Fibroblast of lung (primary cell): ENCODE measurements at regions not wholly inside any gene's neighbourhood (a gene's known extent, or its start where the extent isn't known, plus 50 kb on each side); places are given as distances from the start of the nearest gene placed in this dataset.

Experiments
- DNase-seq, 2 donors: peaks; one replicate each; pipeline versions ENCODE4 v3.0.0 to v3.0.0-alpha.2; 2010; ENCODE audit warnings: low read depth in 2 of 2
- H2AFZ ChIP-seq: 2 replicates; pipeline ENCODE4 v1.5.1; 2012; ENCODE audit warnings: low read length, control low read depth, inconsistent platforms
- H3K27ac ChIP-seq: 2 replicates; pipeline ENCODE4 v1.5.1; 2011; ENCODE audit warnings: low read length, control low read depth; ENCODE audit not compliant: insufficient read depth
- H3K27me3 ChIP-seq: 2 replicates; pipeline ENCODE4 v1.5.1; 2011; ENCODE audit warnings: mild to moderate bottlenecking, low read length; ENCODE audit not compliant: control insufficient read depth, insufficient read depth
- H3K36me3 ChIP-seq: 2 replicates; pipeline ENCODE4 v1.5.1; 2011; ENCODE audit warnings: low read length; ENCODE audit not compliant: control insufficient read depth, insufficient read depth
- H3K4me1 ChIP-seq: 2 replicates; pipeline ENCODE4 v1.5.1; 2011; ENCODE audit warnings: low read length; ENCODE audit not compliant: control insufficient read depth, insufficient read depth; ENCODE audit errors: extremely low read depth
- H3K4me2 ChIP-seq: 2 replicates; pipeline ENCODE4 v1.5.1; 2011; ENCODE audit warnings: low read length, control low read depth; ENCODE audit not compliant: insufficient read depth; ENCODE audit errors: extremely low read depth
- H3K4me3 ChIP-seq, 4 experiments: fragments of 200-600 bp in 1 of 4; sonication (generic) in 1 of 4; replicated peaks in 1 of 4; 2 replicates each; pipeline ENCODE4 v1.5.1; 2011 to 2016; ENCODE audit warnings: low read length in 4 of 4, low read depth in 3 of 4, mild to moderate bottlenecking in 3 of 4, control low read depth in 2 of 4, inconsistent platforms in 1 of 4, mixed read lengths in 1 of 4; ENCODE audit not compliant: insufficient read depth in 1 of 4; ENCODE audit errors: control extremely low read depth in 1 of 4
- H3K79me2 ChIP-seq: 2 replicates; pipeline ENCODE4 v1.5.1; 2012; ENCODE audit warnings: mild to moderate bottlenecking, low read length, inconsistent platforms; ENCODE audit not compliant: control insufficient read depth, insufficient read depth
- H3K9ac ChIP-seq: 2 replicates; pipeline ENCODE4 v1.5.1; 2011; ENCODE audit warnings: mild to moderate bottlenecking, low read length, control low read depth; ENCODE audit not compliant: insufficient read depth
- H3K9me3 ChIP-seq: 2 replicates; pipeline ENCODE4 v1.5.1; 2012; ENCODE audit warnings: low read depth, low read length; ENCODE audit not compliant: control insufficient read depth, insufficient read depth
- H4K20me1 ChIP-seq: 2 replicates; pipeline ENCODE4 v1.5.1; 2011; ENCODE audit warnings: low read length; ENCODE audit not compliant: control insufficient read depth, insufficient read depth; ENCODE audit errors: extremely low read depth
- CTCF ChIP-seq, 2 donors: IDR thresholded peaks in 1 of 2; conservative IDR thresholded peaks in 1 of 2; 1 replicate in 1 of 2; 2 replicates in 1 of 2; pipeline ENCODE4 v1.5.1; 2011 to 2012; ENCODE audit warnings: low read length in 2 of 2, control low read depth in 1 of 2, inconsistent platforms in 1 of 2, low read depth in 1 of 2, mild to moderate bottlenecking in 1 of 2
- EZH2 ChIP-seq: IDR thresholded peaks from 2 replicates; pipeline ENCODE4 v1.5.1; 2012; ENCODE audit warnings: low read length, control low read depth, mild to moderate bottlenecking; ENCODE audit errors: missing control alignments

- Histone ChIP-seq H3K27ac (no peak overlapping the region), H3K79me2 (no peaks in the 10 kb centered on the region), H3K4me2 (peak overlapping the region; percentile 32), H2AFZ (no peak overlapping the region), H3K4me3 (no peak overlapping the region), H4K20me1 (no peaks in the 10 kb centered on the region), H3K36me3 (no peaks in the 10 kb centered on the region), H3K9me3 (no peaks in the 10 kb centered on the region), H3K4me1 (no peaks in the 10 kb centered on the region), H3K9ac (no peak overlapping the region), H3K27me3 (no peaks in the 10 kb centered on the region)
- no peak for TF ChIP-seq EZH2
- TF ChIP-seq CTCF (conservative IDR thresholded peaks at IDR 0.05 in 1 of 2, IDR thresholded peaks at IDR 0.05 in 1 of 2; ENCODE audit: low read depth in 1 of 2, low read length in 2 of 2) = no peak
- DNase-seq = peak in 1 of 2 donors; percentile 75
Observed at GRCh38 chrX:131783555-131784308, 239.4 kb upstream of the STK26 start.

GRCh38 chrX:131789664-131790063 is 233.4 kb upstream of the STK26 start:
- H3K27ac ChIP-seq = no peak overlapping the region
- TF ChIP-seq EZH2 = no peak
- TF ChIP-seq CTCF (conservative IDR thresholded peaks at IDR 0.05 in 1 of 2, IDR thresholded peaks at IDR 0.05 in 1 of 2; ENCODE audit: low read depth in 1 of 2, low read length in 2 of 2) = no peak
- no peak overlapping the region for H2AFZ ChIP-seq
- H3K4me2 ChIP-seq = no peak overlapping the region
- H3K36me3 ChIP-seq = no peaks in the 10 kb centered on the region
- H3K27me3 ChIP-seq = no peaks in the 10 kb centered on the region
- H3K9me3 ChIP-seq = no peaks in the 10 kb centered on the region
- DNase-seq = no peak
- no peaks in the 10 kb centered on the region for H3K79me2 ChIP-seq
- no peak overlapping the region for H3K9ac ChIP-seq
- H3K4me1 ChIP-seq = no peaks in the 10 kb centered on the region
- H3K4me3 ChIP-seq = no peak overlapping the region
- H4K20me1 ChIP-seq = no peaks in the 10 kb centered on the region

GRCh38 chrX:131791608-131792355 is 231.3 kb upstream of the STK26 start:
- Histone ChIP-seq H3K27ac (no peak overlapping the region), H3K79me2 (no peaks in the 10 kb centered on the region), H3K4me1 (no peaks in the 10 kb centered on the region), H3K9ac (no peak overlapping the region), H4K20me1 (no peaks in the 10 kb centered on the region), H3K9me3 (no peaks in the 10 kb centered on the region), H3K4me3 (peak overlapping the region in 2 of 4 experiments; percentile 3 to 33), H3K36me3 (no peaks in the 10 kb centered on the region), H2AFZ (no peak overlapping the region), H3K4me2 (peak overlapping the region; percentile 32), H3K27me3 (peaks cover 5% of the 10 kb centered on the region)
- TF ChIP-seq CTCF (conservative IDR thresholded peaks at IDR 0.05 in 1 of 2, IDR thresholded peaks at IDR 0.05 in 1 of 2; ENCODE audit: low read depth in 1 of 2, low read length in 2 of 2) (no peak), EZH2 (no peak)
- DNase-seq = no peak
